Posterior cingulate gyrus (tissue), 11 donors: ENCODE measurements at regions not wholly inside any gene's neighbourhood (a gene's known extent, or its start where the extent isn't known, plus 50 kb on each side); places are given as distances from the start of the nearest gene placed in this dataset.
"Not testable (repeated sequence)": the region's sequence is repeated elsewhere in the genome, so short reads cannot be mapped to it uniquely, and the experiment has no call there.

Experiments used
- DNase-seq, 10 donors: peaks; one replicate each; pipeline versions ENCODE4 v3.0.0 to v3.0.0-alpha.2; 2020 to 2021; ENCODE audit warnings: mixed read lengths in 3 of 10
- intact Hi-C: fragments of 100-400 bp; cut with DNase I; formaldehyde crosslinking; loops from one replicate; pipeline ENCODE4 v1.15.1; 2023

GRCh38 chr18:59056706-59057492 lies 82.8 kb upstream of the SEC11C start:
- DNase-seq = peak; percentile 61 to 97 (median 88)
- intact Hi-C loops = loop anchor here (5.0 kb wide), 1 partner anchor 195 kb away; the partner anchor contains the start of gene ZNF532

GRCh38 chr18:59057493-59057795 lies 82.2 kb upstream of the SEC11C start:
- no peak for DNase-seq
- intact Hi-C loops = loop anchor here (5.0 kb wide), 1 partner anchor 195 kb away; the partner anchor contains the start of gene ZNF532

GRCh38 chr18:59057969-59058368 lies 81.7 kb upstream of the SEC11C start:
- intact Hi-C loops = loop anchor here (5.0 kb wide), 1 partner anchor 196 kb away; the partner anchor contains the start of gene ZNF532
- DNase-seq = peak in 8 of 10 donors; percentile 46 to 93 (median 72)

DNA sequence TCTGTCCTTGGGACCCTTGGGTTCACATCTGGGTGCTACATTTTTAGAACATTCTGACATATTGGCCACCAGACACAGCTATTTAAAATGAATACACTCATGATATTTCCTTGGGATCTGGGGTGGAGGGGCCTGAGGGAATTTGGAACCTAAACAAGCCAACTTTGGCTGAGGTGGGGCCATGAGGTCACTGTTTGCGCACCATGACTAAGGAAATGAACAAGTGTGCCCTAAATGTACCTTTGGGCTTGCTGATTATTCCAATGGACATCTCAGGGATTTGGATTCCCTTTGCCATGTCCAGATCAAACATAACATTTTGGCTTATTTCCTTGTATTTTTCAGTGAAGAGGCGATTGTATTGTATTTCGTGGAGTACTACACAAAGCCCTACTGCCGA lies 80.5 kb upstream of the SEC11C start:
- no peak for DNase-seq
- intact Hi-C loops = loop anchor here (5.0 kb wide), 1 partner anchor 197 kb away; the partner anchor contains the start of gene ZNF532

DNA sequence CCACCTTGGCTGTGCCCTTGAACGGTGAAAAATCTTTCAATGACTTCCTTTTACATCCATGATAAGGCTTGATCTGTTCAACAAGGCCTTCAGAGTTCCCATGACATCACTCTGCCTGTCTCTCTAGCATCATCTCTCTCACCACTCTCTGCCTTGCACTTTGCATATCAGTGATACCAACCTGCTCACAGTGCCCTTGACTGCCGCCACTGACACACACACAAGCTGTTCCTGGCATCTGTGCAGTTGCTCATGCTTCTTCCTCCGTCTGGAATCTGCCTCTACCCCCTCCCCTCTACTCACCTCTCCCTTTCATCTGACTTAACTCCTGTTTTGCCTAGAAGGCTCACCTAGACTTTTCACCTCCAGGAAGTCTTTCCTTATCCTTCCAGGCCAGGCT lies 79.1 kb upstream of the SEC11C start:
- DNase-seq = no peak
- intact Hi-C loops = no loop called here

DNA sequence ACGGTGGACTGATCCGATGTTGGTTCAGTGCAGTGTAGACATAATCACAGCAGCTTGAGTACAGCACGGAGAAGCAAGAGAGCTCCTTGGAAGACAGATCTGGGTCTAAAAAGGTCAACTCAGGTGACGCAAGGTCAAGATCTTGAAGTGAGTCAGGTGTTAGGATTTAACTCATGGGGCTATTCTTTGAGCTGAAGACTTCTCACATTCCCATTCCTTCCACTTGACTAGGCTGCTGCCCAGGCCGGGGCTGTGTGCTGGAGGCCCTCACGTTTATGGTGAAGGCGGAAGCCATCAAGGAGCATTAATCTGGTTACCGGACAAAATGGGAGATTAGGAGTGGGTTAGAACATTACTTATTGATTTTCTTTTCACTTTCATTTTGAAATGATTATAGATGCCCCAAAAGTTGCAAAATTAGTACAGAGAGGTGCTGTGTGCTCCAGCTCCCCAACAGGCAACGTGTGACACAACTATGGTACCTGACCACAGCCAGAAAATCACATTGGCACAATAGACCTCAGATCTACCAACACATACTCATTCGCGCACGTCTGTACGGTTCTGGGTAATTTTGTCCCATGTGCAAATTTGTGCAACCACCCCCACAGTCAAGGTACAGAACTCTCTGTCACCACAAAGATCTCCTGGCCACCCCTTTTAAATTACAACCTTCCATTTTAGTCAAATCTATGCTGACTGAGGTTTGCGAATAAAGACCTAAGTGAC lies 77.6 kb upstream of the SEC11C start:
- DNase-seq = no peak
- intact Hi-C loops = no loop called here

DNA sequence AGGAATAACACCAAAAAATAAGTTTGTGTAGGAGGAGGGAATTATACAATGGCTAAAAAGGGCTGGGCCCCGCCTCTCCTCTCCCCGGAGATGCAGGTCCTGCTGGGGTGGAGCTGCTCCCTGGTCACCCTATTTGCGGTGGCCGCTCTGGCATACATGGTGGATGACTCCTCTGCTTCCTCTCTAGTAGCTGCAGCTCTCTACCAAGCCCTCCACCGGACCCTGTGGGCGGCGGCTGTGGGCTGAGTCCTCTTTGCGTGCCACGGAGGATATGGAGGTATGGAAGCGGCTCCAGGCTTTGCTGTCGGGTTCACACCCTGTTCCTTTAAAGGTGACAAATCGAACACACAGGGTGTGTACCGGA lies 77.1 kb upstream of the SEC11C start:
- peak in 1 of 10 donors; percentile 79 for DNase-seq

DNA sequence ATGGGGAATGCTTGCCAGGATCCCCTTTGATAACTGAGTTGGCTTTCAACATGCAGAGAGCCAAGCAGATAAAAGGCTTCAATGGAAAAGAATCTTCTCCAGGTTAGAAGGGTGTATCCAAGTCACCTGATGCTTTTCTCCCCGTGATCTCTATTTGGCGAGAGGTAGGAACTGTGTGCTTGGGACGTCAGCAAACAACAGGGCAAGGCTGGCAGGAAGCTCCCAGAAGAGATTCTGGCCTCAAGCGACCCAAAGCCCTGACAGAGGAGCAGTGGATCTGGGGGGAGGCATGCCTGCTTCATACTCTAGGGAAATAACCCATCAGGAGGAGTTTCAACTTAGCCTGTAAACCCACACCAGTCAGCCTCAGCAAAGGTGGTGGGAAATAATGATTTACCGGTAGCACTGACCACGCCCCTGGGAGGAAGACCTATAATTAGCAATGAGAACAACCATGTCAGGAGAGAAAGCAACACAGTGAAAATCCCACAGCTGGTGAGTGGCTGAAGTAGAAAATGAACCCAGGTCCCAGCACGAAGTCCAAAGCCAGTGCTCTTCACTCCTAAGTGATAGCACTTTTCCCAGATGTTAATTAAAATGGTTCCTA lies 76.3 kb upstream of the SEC11C start:
- no peak for DNase-seq
- intact Hi-C loops = no loop called here

More for the DNA sequence above, 77.1 kb upstream of the SEC11C start:
- intact Hi-C loops = no loop called here

- no peak for DNase-seq
- intact Hi-C loops = no loop called here
Observed at GRCh38 chr18:59063912-59064311, 75.8 kb upstream of the SEC11C start.

DNA sequence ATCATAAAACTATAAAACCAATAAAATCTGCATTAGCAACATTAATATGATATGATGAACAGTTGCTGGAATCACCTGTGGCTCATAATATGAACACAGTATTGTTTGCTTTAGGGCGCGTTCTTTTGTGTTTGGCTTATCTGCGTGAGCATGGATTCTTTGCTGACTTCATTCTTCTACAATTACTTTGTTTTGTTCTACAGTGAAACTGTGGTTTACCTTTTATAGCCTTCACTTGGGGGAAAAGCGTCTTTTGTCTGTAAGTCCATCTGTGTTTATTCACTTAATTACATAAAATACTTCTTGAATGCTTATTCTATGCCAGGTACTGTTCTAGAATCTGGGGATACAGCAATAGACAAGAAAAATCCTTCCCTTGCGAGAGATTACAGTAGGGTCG lies 74.0 kb upstream of the SEC11C start:
- intact Hi-C loops = no loop called here
- DNase-seq = no peak

- peak in 5 of 10 donors; percentile 26 to 73 (median 57) for DNase-seq
- intact Hi-C loops = no loop called here
Observed at GRCh38 chr18:59067873-59068272, 71.8 kb upstream of the SEC11C start.

- intact Hi-C loops = no loop called here
- no peak for DNase-seq
Observed at GRCh38 chr18:59068276-59069071, 71.2 kb upstream of the SEC11C start.

DNA sequence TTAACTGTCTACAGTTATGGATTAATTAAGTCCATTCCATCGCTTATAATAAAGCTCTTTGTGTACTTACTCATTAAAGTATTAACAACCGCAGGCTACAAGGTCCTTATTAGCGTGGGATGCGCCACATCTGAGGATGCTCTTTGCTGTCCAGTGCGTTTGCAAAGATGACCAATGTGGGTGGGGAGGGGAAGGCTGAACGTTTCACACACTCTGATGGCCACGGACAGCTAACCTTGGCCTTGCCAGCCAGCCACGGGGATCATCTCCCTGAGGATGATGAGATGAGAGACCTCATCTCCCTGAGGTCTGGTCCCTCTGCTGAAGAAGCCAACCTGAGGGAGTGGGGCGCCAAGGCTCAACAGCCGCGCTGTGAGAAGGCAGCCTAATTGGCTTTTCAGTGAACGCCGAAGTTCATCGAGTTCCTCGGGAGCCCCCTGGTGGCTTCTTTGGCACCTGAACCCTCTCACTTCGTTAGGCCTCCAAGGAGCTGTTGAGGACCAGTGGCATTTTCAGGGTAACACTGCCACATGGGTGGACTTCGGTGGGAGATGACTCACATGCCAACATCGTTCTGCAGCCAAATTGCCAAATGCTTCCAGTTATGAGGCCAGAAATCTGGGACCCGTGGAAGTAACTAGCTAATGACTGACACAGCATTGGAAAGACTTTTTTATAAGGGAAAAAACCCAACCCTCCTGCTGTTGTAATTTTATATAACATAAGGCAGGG lies 69.3 kb upstream of the SEC11C start:
- DNase-seq = peak; percentile 79 to 98 (median 91)
- intact Hi-C loops = loop anchor here (1.0 kb wide), 2 partner anchors 289 to 302 kb away; no protein-coding TSS in a partner anchor

DNA sequence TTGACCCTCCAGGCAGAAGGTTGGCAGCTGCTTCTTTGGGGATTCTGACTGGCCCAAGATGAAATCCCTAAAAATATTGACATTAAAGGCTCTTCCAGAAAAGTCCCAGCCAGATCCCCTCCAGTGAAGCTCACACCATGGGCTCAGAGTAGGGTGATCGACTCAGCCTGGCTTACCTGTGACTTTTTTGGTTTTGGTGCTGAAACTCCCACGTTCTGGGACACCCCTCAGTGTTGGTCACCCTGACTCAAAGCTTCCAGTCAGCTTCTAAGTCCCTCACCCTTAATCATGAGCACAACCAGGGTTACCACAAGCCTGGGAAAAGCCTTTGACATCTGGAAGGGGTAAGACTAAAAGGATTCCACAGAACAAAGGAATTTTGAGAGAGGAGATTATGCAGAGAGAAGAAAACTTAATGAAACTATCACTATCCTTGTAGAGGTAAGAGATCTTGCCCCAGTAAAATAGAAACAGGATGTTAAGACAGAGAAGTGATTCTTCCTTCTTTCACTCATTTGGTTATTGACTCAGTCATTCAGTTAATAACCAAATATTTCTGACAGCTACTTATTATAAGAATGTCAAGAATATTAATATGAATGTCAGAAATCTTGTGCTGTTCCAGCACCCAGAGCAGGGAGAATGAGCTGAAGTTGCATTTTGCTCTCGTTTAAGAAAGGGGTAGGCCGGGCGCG lies 66.8 kb upstream of the SEC11C start:
- intact Hi-C loops = no loop called here
- DNase-seq = no peak

GRCh38 chr18:59075923-59076322 lies 63.8 kb upstream of the SEC11C start:
- DNase-seq = no peak
- intact Hi-C loops = no loop called here

- DNase-seq = no peak
- intact Hi-C loops = no loop called here
Observed at GRCh38 chr18:59079264-59079663, 60.4 kb upstream of the SEC11C start.

- intact Hi-C loops = loop anchor here (5.0 kb wide), 2 partner anchors 62 to 322 kb away; no protein-coding TSS in a partner anchor
- DNase-seq = not testable (repeated sequence)
Observed at GRCh38 chr18:59079687-59080501, 59.8 kb upstream of the SEC11C start.

DNA sequence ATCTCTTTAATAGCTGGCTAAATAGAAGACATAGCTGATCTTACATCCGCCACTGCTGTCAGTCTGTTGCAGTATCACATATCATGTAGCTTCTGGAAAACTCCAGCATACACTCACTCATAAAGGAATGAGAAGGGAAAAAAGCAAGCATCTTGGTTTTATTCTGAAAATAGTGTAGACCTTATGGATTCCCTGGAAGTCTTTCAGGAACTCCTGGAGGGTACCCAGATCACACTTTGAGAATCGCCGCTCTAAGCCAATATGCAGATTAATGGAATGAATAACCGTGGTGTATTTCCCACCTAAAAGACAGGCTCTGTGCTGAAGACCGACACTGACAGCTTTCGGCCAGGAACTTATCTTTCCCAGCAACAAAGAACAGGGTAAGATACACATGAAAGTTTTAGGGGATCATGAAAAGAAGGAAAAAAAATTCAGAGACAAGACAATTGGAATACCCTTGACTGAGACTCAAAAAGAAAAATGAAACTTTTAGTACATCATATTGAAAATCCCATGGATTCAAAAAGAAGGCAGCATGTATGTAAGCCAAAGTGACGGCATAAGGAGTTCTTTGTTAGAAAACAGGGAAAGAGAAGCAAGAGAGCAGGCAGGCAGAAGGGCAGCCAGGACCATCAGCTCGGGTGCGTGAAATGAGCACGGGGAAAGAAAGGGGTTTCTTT lies 56.4 kb upstream of the SEC11C start:
- DNase-seq = peak in 2 of 10 donors; percentile 19 to 54
- intact Hi-C loops = loop anchor here (5.0 kb wide), 2 partner anchors 59 to 319 kb away; no protein-coding TSS in a partner anchor
